Glutamatergic neuron (in vitro differentiated cells): ENCODE measurements at regions not wholly inside any gene's neighbourhood (a gene's known extent, or its start where the extent isn't known, plus 50 kb on each side); places are given as distances from the start of the nearest gene placed in this dataset.
"Not testable (repeated sequence)": the region's sequence is repeated elsewhere in the genome, so short reads cannot be mapped to it uniquely, and the experiment has no call there.

Experiments used
- DNase-seq: peaks from one replicate; pipeline ENCODE4 v3.0.0; 2022
- H3K27ac Mint-ChIP-seq: one replicate; pipeline ENCODE4 v1.8.0; 2020; ENCODE audit warnings: mild to moderate bottlenecking, mixed read lengths, inconsistent platforms; ENCODE audit not compliant: unreplicated experiment
- H3K27me3 Mint-ChIP-seq: one replicate; pipeline ENCODE4 v1.8.0; 2020; ENCODE audit warnings: mild to moderate bottlenecking, moderate library complexity, mixed read lengths, inconsistent platforms; ENCODE audit not compliant: unreplicated experiment
- H3K36me3 Mint-ChIP-seq: one replicate; pipeline ENCODE4 v1.8.0; 2020; ENCODE audit warnings: mild to moderate bottlenecking, mixed read lengths, inconsistent platforms; ENCODE audit not compliant: unreplicated experiment
- H3K4me1 Mint-ChIP-seq: one replicate; pipeline ENCODE4 v1.8.0; 2020; ENCODE audit warnings: mild to moderate bottlenecking, low read depth, mixed read lengths, inconsistent platforms; ENCODE audit not compliant: unreplicated experiment
- H3K4me3 Mint-ChIP-seq: one replicate; pipeline ENCODE4 v1.8.0; 2020; ENCODE audit warnings: mild to moderate bottlenecking, mixed read lengths, inconsistent platforms; ENCODE audit not compliant: unreplicated experiment
- H3K9me3 Mint-ChIP-seq: one replicate; pipeline ENCODE4 v1.8.0; 2020; ENCODE audit warnings: mild to moderate bottlenecking, moderate library complexity, mixed read lengths, inconsistent platforms; ENCODE audit not compliant: unreplicated experiment
- CTCF ChIP-seq: fragments of 200-600 bp; sonication (generic); IDR thresholded peaks from one replicate; pipeline ENCODE4 v1.5.0; 2021; ENCODE audit not compliant: partially characterized antibody, unreplicated experiment

GRCh38 chr1:82366689-82367088 lies 566.0 kb downstream of the ADGRL2 start:
- H3K27me3 Mint-ChIP-seq: no peaks in the 10 kb centered on the region
- no peak overlapping the region for H3K27ac Mint-ChIP-seq
- H3K4me3 Mint-ChIP-seq: no peak overlapping the region
- DNase-seq: no peak
- no peaks in the 10 kb centered on the region for H3K36me3 Mint-ChIP-seq
- H3K9me3 Mint-ChIP-seq: no peaks in the 10 kb centered on the region
- no peak for TF ChIP-seq CTCF
- H3K4me1 Mint-ChIP-seq: no peaks in the 10 kb centered on the region

- H3K36me3 Mint-ChIP-seq, H3K27ac Mint-ChIP-seq, DNase-seq, H3K27me3 Mint-ChIP-seq, H3K4me1 Mint-ChIP-seq, H3K4me3 Mint-ChIP-seq, H3K9me3 Mint-ChIP-seq: not testable (repeated sequence)
These were observed 558.8 kb downstream of the ADGRL2 start for GRCh38 chr1:82359541-82359940.

GRCh38 chr1:82358706-82359105 lies 558.0 kb downstream of the ADGRL2 start:
- not testable (repeated sequence) for H3K36me3 Mint-ChIP-seq, H3K27ac Mint-ChIP-seq

GRCh38 chr1:82354546-82354945 lies 553.8 kb downstream of the ADGRL2 start:
- not testable (repeated sequence) for H3K4me1 Mint-ChIP-seq, DNase-seq

More at GRCh38 chr1:82358706-82359105, 558.0 kb downstream of the ADGRL2 start:
- not testable (repeated sequence) for H3K4me3 Mint-ChIP-seq, H3K4me1 Mint-ChIP-seq, DNase-seq, H3K27me3 Mint-ChIP-seq, H3K9me3 Mint-ChIP-seq

GRCh38 chr1:82348487-82348886 lies 547.8 kb downstream of the ADGRL2 start:
- peaks cover 2% of the 10 kb centered on the region for H3K9me3 Mint-ChIP-seq
- no peaks in the 10 kb centered on the region for H3K4me1 Mint-ChIP-seq
- no peaks in the 10 kb centered on the region for H3K27me3 Mint-ChIP-seq
- H3K36me3 Mint-ChIP-seq: no peaks in the 10 kb centered on the region
- DNase-seq: no peak
- no peak for TF ChIP-seq CTCF
- H3K4me3 Mint-ChIP-seq: no peak overlapping the region
- H3K27ac Mint-ChIP-seq: no peak overlapping the region

More at GRCh38 chr1:82354546-82354945, 553.8 kb downstream of the ADGRL2 start:
- H3K4me3 Mint-ChIP-seq, H3K9me3 Mint-ChIP-seq, H3K36me3 Mint-ChIP-seq, H3K27me3 Mint-ChIP-seq, H3K27ac Mint-ChIP-seq: not testable (repeated sequence)

GRCh38 chr1:82346141-82346540 lies 545.4 kb downstream of the ADGRL2 start:
- DNase-seq: no peak
- H3K9me3 Mint-ChIP-seq: no peaks in the 10 kb centered on the region
- no peaks in the 10 kb centered on the region for H3K27me3 Mint-ChIP-seq
- H3K4me1 Mint-ChIP-seq: no peaks in the 10 kb centered on the region
- H3K4me3 Mint-ChIP-seq: no peak overlapping the region
- TF ChIP-seq CTCF: no peak
- no peak overlapping the region for H3K27ac Mint-ChIP-seq
- no peaks in the 10 kb centered on the region for H3K36me3 Mint-ChIP-seq

GRCh38 chr1:82343381-82343780 lies 542.6 kb downstream of the ADGRL2 start:
- TF ChIP-seq CTCF: no peak
- H3K4me3 Mint-ChIP-seq: no peak overlapping the region
- H3K36me3 Mint-ChIP-seq: no peaks in the 10 kb centered on the region
- H3K27ac Mint-ChIP-seq: no peak overlapping the region
- H3K27me3 Mint-ChIP-seq: no peaks in the 10 kb centered on the region
- no peak for DNase-seq
- H3K9me3 Mint-ChIP-seq: no peaks in the 10 kb centered on the region
- no peaks in the 10 kb centered on the region for H3K4me1 Mint-ChIP-seq
